Natural killer cell treated with Interleukin-12 subunit alpha and Interleukin-12 subunit beta and Interleukin-15 and Interleukin-18, amount 100 ng/mL, for 72 hours (primary cell): ENCODE measurements at regions not wholly inside any gene's neighbourhood (a gene's known extent, or its start where the extent isn't known, plus 50 kb on each side); places are given as distances from the start of the nearest gene placed in this dataset.
A peak's percentile ranks its signal among the peaks of the same experiment; 100 is the strongest.

Source experiments
- ATAC-seq, 2 donors: fragments of 150-1000 bp; cut with Tn5 transposase in 1 of 2; sonication (Bioruptor Pico), chemical (Tn5 transposase) in 1 of 2; 2 replicates each; pipeline ENCODE4 v1.10.0; 2021
- DNase-seq: peaks from one replicate; pipeline ENCODE4 v3.0.0; 2022; ENCODE audit warnings: low spot score
- H3K27ac Mint-ChIP-seq, 2 donors: 1 replicate in 1 of 2; 2 replicates in 1 of 2; pipeline ENCODE4 v1.8.0; 2022; ENCODE audit warnings: mixed read lengths in 2 of 2, mild to moderate bottlenecking in 1 of 2, moderate library complexity in 1 of 2
- H3K27me3 Mint-ChIP-seq, 2 donors: 1 replicate in 1 of 2; 2 replicates in 1 of 2; pipeline ENCODE4 v1.8.0; 2022; ENCODE audit warnings: mixed read lengths in 2 of 2
- H3K36me3 Mint-ChIP-seq: one replicate; pipeline ENCODE4 v1.8.0; 2022; ENCODE audit warnings: mixed read lengths
- H3K4me1 Mint-ChIP-seq, 2 donors: 1 replicate in 1 of 2; 2 replicates in 1 of 2; pipeline ENCODE4 v1.8.0; 2022; ENCODE audit warnings: low read depth in 2 of 2, mixed read lengths in 2 of 2, mild to moderate bottlenecking in 1 of 2
- H3K4me3 Mint-ChIP-seq: one replicate; pipeline ENCODE4 v1.8.0; 2022; ENCODE audit warnings: mixed read lengths
- H3K9me3 Mint-ChIP-seq: 2 replicates; pipeline ENCODE4 v1.8.0; 2022; ENCODE audit warnings: mixed read lengths

- no peak for ATAC-seq
- H3K27ac Mint-ChIP-seq = no peak overlapping the region
Measured at GRCh38 chr18:24791751-24792545, 331.5 kb downstream of the HRH4 start.

GRCh38 chr18:24793742-24794141, 333.3 kb downstream of the HRH4 start:
- Mint-ChIP-seq H3K36me3 (no peaks in the 10 kb centered on the region), H3K27me3 (peaks cover 5 to 22% of the 10 kb centered on the region in 2 donors), H3K4me3 (no peak overlapping the region), H3K4me1 (no peaks in the 10 kb centered on the region), H3K27ac (no peak overlapping the region), H3K9me3 (peaks cover 2% of the 10 kb centered on the region)
- DNase-seq (no peak), ATAC-seq (no peak)

More at GRCh38 chr18:24791751-24792545, 331.5 kb downstream of the HRH4 start:
- peaks cover 6% of the 10 kb centered on the region for H3K9me3 Mint-ChIP-seq
- peaks cover 9 to 29% of the 10 kb centered on the region in 2 donors for H3K27me3 Mint-ChIP-seq
- H3K36me3 Mint-ChIP-seq = no peaks in the 10 kb centered on the region
- H3K4me1 Mint-ChIP-seq = no peaks in the 10 kb centered on the region
- H3K4me3 Mint-ChIP-seq = no peak overlapping the region
- no peak for DNase-seq

DNA sequence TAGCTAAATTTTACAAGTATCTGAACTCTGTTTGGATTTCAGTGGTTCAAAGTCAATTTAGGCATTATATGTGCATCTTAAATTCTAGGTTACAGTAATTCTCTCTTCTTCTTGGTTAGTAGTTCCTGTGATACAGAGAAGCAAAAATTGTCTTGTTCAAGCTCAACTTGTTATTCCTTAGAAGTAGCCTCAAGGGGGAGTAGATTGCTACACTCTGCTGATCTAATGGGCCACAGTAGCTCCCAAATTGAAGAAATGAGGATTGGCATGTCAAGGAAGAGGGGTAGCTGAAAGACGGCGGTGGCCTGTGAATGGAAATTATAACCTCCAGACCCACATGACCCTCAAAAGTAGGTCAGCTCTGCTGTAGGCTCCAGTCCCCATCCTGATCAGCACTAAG, 334.7 kb downstream of the HRH4 start:
- Mint-ChIP-seq H3K9me3 (no peaks in the 10 kb centered on the region), H3K4me1 (no peaks in the 10 kb centered on the region), H3K4me3 (no peak overlapping the region), H3K36me3 (no peaks in the 10 kb centered on the region), H3K27me3 (peaks cover 3 to 28% of the 10 kb centered on the region in 2 donors), H3K27ac (no peak overlapping the region)
- DNase-seq = no peak
- no peak for ATAC-seq

GRCh38 chr18:24797981-24798380, 337.5 kb downstream of the HRH4 start:
- no peaks in the 10 kb centered on the region for H3K36me3 Mint-ChIP-seq
- no peaks in the 10 kb centered on the region for H3K4me1 Mint-ChIP-seq
- DNase-seq = no peak
- peaks cover 2 to 12% of the 10 kb centered on the region in 2 donors for H3K27me3 Mint-ChIP-seq
- no peak for ATAC-seq
- no peak overlapping the region for H3K4me3 Mint-ChIP-seq
- H3K9me3 Mint-ChIP-seq = no peaks in the 10 kb centered on the region
- H3K27ac Mint-ChIP-seq = no peak overlapping the region

DNA sequence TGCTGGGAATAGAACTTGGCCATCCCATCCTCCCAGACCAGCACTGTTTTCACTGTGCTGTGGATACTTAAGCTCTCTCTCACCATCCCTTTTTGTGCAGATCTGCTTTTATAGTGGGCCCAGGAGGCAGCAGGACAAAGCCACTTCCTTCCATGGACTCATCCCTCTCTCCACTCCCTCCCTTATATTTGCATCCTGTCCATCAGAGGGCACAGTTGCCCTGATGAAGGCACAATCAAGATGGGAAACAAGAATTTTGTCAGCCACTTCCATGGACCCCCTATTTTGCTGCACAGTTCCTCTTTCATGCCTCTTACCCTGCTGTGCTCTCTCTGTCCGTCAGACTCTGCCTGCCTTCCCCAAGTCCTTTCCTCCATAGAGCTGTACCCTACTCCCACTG, 338.7 kb downstream of the HRH4 start:
- Mint-ChIP-seq H3K4me3 (no peak overlapping the region), H3K27ac (no peak overlapping the region), H3K27me3 (peaks cover 4 to 12% of the 10 kb centered on the region in 2 donors), H3K36me3 (no peaks in the 10 kb centered on the region), H3K9me3 (no peaks in the 10 kb centered on the region), H3K4me1 (no peaks in the 10 kb centered on the region)
- ATAC-seq (peak in 1 of 2 donors; percentile 61), DNase-seq (no peak)

GRCh38 chr18:24799720-24800119, 339.3 kb downstream of the HRH4 start:
- H3K9me3 Mint-ChIP-seq = no peaks in the 10 kb centered on the region
- no peaks in the 10 kb centered on the region for H3K36me3 Mint-ChIP-seq
- H3K27me3 Mint-ChIP-seq = peaks cover 5 to 12% of the 10 kb centered on the region in 2 donors
- ATAC-seq = no peak
- no peaks in the 10 kb centered on the region for H3K4me1 Mint-ChIP-seq
- H3K27ac Mint-ChIP-seq = no peak overlapping the region
- no peak for DNase-seq
- no peak overlapping the region for H3K4me3 Mint-ChIP-seq

DNA sequence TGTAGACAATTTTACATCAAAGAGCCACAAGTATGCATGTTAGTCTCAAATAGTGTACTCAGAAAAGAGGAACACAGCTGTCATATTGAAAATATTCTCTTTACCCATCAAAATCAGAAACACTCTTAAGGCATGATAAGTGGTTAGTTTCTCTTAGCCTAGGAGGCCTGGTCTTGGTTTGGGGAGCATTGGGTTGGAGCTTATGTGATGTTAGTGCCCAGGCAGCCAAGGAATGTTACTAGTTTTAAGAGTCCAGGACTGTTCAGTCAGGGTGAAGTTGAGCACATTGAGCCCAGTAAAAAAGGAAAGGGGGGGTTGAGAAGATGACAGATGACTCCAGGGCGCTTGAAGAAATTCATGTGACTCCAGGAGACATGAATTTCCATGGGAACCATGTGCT, 340.6 kb downstream of the HRH4 start:
- H3K4me3 Mint-ChIP-seq = no peak overlapping the region
- no peaks in the 10 kb centered on the region for H3K9me3 Mint-ChIP-seq
- ATAC-seq (no peak), DNase-seq (no peak)
- peaks cover 5 to 11% of the 10 kb centered on the region in 2 donors for H3K27me3 Mint-ChIP-seq
- H3K27ac Mint-ChIP-seq = no peak overlapping the region
- H3K36me3 Mint-ChIP-seq = no peaks in the 10 kb centered on the region
- H3K4me1 Mint-ChIP-seq = no peaks in the 10 kb centered on the region

DNA sequence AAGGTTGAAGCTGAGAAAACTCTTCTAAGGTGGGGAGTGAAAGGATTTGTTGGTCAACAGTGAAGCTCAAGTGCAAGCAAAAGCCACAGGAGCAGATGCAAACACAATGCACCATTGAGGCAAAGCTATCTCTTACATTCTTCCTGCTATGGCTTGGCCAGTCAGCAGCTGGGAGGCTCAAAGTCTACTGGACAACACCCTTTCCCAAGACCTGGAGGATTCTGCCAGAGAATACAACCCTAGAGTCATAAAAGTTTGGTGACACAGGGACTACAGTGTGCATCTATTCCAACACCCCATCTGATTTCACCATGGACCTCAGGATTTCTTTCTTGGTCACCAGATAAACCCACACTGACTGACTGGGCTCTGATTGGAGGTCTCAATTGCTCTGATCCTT, 342.0 kb downstream of the HRH4 start:
- no peak for ATAC-seq
- Mint-ChIP-seq H3K27me3 (peaks cover 5 to 6% of the 10 kb centered on the region in 2 donors), H3K36me3 (no peaks in the 10 kb centered on the region), H3K4me1 (no peaks in the 10 kb centered on the region), H3K4me3 (no peak overlapping the region), H3K27ac (no peak overlapping the region), H3K9me3 (no peaks in the 10 kb centered on the region)
- DNase-seq = no peak

- Mint-ChIP-seq H3K4me1 (no peaks in the 10 kb centered on the region), H3K27ac (no peak overlapping the region), H3K9me3 (peaks cover 3% of the 10 kb centered on the region), H3K36me3 (no peaks in the 10 kb centered on the region), H3K4me3 (no peak overlapping the region), H3K27me3 (peaks cover 0 to 5% of the 10 kb centered on the region in 2 donors)
- DNase-seq = no peak
- ATAC-seq = no peak
Measured at GRCh38 chr18:24805156-24805555, 344.7 kb downstream of the HRH4 start.

DNA sequence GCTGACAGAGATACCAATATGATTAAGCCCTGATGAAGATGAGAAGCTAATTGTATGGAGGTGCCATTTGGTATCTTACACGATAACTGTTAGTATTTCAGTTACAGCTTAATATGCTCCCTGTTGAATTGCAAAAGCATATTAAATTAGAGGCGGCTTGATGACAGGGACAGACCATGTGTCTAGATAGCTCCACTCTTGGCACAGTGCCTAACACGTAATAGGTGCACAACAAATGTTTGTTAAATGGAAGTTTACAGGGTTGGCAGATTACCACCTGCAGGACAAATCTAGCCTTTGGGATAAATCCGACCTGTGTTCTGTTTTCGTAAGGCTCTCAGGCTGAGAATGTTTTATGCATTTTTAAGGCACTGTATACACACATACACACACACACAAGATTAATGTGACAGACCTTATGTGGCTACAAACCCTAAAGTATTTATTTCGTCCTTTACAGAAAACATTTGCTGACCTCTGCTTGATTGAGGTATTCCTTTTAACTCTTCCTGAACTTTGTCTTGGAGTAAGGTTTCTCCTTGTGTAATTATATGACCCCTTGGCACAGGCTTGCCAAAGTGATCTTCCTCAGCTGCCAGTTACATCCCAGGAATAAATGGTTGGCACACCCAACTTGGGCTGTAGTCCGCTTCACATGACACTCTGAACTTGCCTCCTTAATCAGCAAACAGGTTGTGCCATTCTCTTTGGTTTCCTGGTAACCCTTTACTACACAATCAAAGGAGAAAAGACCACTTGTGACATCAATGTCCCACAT, 348.9 kb downstream of the HRH4 start:
- ATAC-seq (no peak), DNase-seq (no peak)
- Mint-ChIP-seq H3K9me3 (peaks cover 3% of the 10 kb centered on the region), H3K27ac (no peak overlapping the region), H3K27me3 (peaks cover 0 to 5% of the 10 kb centered on the region in 2 donors), H3K4me3 (no peak overlapping the region), H3K36me3 (no peaks in the 10 kb centered on the region), H3K4me1 (no peaks in the 10 kb centered on the region)

DNA sequence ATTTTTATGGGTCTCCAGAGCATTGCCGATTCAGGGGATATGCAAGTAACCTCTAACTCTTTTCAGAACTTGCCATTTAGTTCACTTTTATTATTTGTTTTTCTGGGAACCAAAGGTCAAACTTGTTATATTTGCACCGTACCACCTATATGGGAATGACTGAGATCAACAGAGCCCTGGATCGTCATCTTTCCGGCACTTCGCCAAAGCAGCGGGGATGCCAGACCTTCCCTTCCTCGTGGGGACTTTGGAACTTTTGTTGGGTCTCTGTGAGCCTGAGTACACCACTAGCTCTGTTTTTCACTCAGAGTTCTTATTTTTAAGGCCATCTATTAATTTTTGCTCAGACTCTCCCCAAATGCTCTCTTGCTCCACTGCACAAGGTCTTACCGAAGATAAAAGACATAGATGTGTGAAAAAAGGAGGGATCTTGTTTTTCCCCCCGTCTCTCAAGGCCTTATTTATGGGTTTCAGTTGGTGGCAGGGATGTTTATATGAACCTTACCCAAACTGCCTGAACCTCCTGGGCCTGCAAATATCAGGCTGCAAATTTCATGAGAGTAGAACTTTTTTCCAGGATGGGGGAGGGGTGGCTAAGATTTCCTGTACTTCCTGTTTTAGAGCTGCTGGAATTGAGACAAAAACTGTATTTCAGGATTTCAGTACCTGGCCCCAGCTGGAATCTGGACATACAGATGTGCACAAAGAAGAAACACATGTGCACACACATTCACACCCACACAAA, 350.3 kb downstream of the HRH4 start:
- Mint-ChIP-seq H3K36me3 (no peaks in the 10 kb centered on the region), H3K4me1 (no peaks in the 10 kb centered on the region), H3K27ac (no peak overlapping the region), H3K4me3 (no peak overlapping the region), H3K9me3 (peaks cover 3% of the 10 kb centered on the region), H3K27me3 (peaks cover 0 to 8% of the 10 kb centered on the region in 2 donors)
- no peak for DNase-seq
- ATAC-seq = no peak

DNA sequence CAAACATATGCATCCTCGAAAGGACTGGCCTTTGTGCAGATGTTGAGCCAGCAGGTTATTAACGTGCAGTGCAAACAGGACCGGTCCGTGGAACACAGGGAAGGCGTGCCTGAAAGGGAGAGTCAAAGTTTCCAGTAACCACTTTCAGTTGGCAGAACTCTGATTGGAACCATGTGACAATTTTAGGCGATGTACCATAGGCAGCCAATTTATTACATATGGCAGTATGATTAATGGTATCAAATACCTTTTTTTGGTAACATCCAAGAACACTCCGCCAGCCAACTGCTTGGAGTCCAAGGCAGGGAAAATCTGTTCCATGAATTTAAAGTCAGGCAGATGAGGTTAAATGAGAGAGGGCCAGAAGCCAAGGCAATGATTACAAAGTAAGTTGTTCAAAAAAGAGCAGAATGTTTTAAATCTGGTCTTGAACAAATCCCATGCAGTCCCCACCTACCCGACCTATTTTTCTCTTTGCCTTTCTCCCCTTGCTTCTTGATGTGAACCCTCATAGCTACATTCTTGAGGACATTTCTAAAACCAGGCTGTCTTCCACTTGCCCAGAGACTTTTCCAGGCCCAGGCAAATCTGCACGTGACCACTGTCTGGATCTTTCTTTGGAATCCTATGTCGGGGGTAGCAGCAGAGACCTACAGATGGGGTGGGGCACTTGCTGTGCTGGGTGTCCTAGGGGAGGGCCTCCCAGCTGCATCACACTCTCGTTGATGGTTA, 351.7 kb downstream of the HRH4 start:
- Mint-ChIP-seq H3K27me3 (peaks cover 0 to 8% of the 10 kb centered on the region in 2 donors), H3K4me1 (no peaks in the 10 kb centered on the region), H3K9me3 (peaks cover 3% of the 10 kb centered on the region), H3K27ac (no peak overlapping the region), H3K36me3 (no peaks in the 10 kb centered on the region), H3K4me3 (no peak overlapping the region)
- DNase-seq (no peak), ATAC-seq (peak in 1 of 2 donors; percentile 20)

- no peak overlapping the region for H3K4me3 Mint-ChIP-seq
- H3K27me3 Mint-ChIP-seq = peaks cover 0 to 8% of the 10 kb centered on the region in 2 donors
- H3K36me3 Mint-ChIP-seq = no peaks in the 10 kb centered on the region
- DNase-seq (no peak), ATAC-seq (no peak)
- no peaks in the 10 kb centered on the region for H3K4me1 Mint-ChIP-seq
- no peaks in the 10 kb centered on the region for H3K9me3 Mint-ChIP-seq
- no peak overlapping the region for H3K27ac Mint-ChIP-seq
Measured at GRCh38 chr18:24814521-24814920, 354.1 kb downstream of the HRH4 start.
